Central memory CD8-positive, alpha-beta T cell (primary cell): ENCODE measurements at regions not wholly inside any gene's neighbourhood (a gene's known extent, or its start where the extent isn't known, plus 50 kb on each side); places are given as distances from the start of the nearest gene placed in this dataset.
"Not testable (repeated sequence)": the region's sequence is repeated elsewhere in the genome, so short reads cannot be mapped to it uniquely, and the experiment has no call there.

Experiments
- ATAC-seq: fragments of 150-1000 bp; cut with Tn5 transposase; replicated peaks from 2 replicates; pipeline ENCODE4 v1.10.0; 2022; ENCODE audit warnings: mild to moderate bottlenecking, moderate FRiP score, moderate number of reproducible peaks; ENCODE audit not compliant: poor library complexity, severe bottlenecking; ENCODE audit errors: extremely low read depth
- DNase-seq, 2 donors: peaks; one replicate each; pipeline ENCODE4 v3.0.0; 2021; ENCODE audit warnings: low spot score in 2 of 2
- H3K27ac Mint-ChIP-seq: one replicate; pipeline ENCODE4 v1.8.0; 2022; ENCODE audit warnings: low read depth, mild to moderate bottlenecking, moderate library complexity, mixed read lengths
- H3K27me3 Mint-ChIP-seq: one replicate; pipeline ENCODE4 v1.8.0; 2022; ENCODE audit warnings: mixed read lengths
- H3K36me3 Mint-ChIP-seq: one replicate; pipeline ENCODE4 v1.8.0; 2022; ENCODE audit warnings: mild to moderate bottlenecking, moderate library complexity, mixed read lengths; ENCODE audit not compliant: insufficient read depth
- H3K4me1 Mint-ChIP-seq: one replicate; pipeline ENCODE4 v1.8.0; 2022; ENCODE audit warnings: mixed read lengths
- H3K4me3 Mint-ChIP-seq: one replicate; pipeline ENCODE4 v1.8.0; 2022; ENCODE audit warnings: mild to moderate bottlenecking, moderate library complexity, mixed read lengths
- H3K9me3 Mint-ChIP-seq: one replicate; pipeline ENCODE4 v1.8.0; 2022; ENCODE audit warnings: mixed read lengths

DNA sequence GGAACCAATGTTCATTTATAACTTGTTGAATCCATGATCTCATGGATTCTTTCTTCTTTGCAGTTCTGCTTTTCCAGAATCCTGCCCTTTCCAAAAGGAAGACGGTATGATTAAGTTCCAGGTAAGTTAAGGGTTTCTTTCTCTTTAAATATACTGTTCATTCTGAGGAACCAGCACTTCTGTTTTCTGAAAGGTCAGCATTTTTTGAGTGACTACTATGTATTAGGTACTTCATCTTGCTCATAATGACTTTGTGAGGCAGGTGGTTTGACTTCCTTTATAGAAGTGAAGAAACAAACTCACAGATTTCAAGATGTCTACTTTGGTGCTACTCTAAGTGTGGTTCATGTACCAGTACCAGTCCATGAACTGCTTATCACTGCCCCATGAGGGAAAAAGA, 107.4 kb upstream of the GPR39 start:
- not testable (repeated sequence) for H3K36me3 Mint-ChIP-seq, H3K4me1 Mint-ChIP-seq, DNase-seq, H3K27ac Mint-ChIP-seq, ATAC-seq, H3K27me3 Mint-ChIP-seq, H3K9me3 Mint-ChIP-seq, H3K4me3 Mint-ChIP-seq

DNA sequence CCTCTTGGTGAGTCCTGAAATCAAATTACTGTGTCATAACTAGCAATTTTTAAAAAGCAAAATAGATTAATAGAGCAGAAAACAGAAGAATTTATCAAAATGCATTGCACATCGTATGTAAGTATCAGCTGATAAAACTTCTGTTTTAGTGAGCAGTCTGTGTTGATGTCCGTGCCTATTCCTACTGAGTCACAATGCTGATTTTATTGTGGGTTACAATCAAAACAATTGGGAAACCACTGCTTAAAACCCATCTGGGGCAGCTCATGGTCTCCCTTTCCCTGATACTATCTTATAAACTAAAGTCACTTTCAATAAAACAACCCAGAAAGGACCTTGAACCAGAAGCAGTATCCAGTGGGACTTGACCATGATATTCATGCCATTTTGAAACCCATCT, 101.1 kb upstream of the GPR39 start:
- not testable (repeated sequence) for H3K27ac Mint-ChIP-seq, ATAC-seq, H3K27me3 Mint-ChIP-seq, H3K9me3 Mint-ChIP-seq, DNase-seq, H3K4me3 Mint-ChIP-seq, H3K4me1 Mint-ChIP-seq, H3K36me3 Mint-ChIP-seq

DNA sequence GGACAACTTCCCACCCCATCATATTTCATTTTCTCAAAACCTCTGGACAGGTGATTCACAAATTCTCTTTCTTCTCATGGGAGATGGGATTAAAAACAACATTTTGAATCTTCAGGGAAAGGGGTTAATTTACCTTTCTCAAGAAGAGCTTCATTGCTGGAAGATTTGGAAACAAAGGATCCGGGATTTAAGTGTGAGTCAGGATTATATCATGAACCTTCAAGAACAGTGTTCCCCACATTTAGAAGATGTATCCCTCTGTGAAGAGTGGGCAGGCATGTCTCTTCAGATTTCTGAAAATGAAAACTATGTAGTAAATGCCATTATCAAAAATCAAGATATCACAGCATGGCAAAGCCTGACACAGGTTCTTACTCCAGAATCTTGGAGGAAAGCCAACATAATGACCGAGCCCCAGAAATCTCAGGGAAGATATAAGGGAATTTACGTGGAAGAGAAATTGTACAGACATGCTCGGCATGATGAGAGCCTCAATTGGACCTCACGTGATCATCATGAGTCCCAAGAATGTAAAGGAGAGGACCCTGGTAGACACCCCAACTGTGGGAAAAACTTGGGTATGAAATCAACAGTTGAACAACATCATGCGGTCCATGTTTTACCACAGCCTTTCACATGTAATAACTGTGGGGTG, 99.5 kb upstream of the GPR39 start:
- H3K27ac Mint-ChIP-seq, H3K27me3 Mint-ChIP-seq, H3K4me1 Mint-ChIP-seq, H3K4me3 Mint-ChIP-seq, H3K36me3 Mint-ChIP-seq, H3K9me3 Mint-ChIP-seq, DNase-seq, ATAC-seq: not testable (repeated sequence)

DNA sequence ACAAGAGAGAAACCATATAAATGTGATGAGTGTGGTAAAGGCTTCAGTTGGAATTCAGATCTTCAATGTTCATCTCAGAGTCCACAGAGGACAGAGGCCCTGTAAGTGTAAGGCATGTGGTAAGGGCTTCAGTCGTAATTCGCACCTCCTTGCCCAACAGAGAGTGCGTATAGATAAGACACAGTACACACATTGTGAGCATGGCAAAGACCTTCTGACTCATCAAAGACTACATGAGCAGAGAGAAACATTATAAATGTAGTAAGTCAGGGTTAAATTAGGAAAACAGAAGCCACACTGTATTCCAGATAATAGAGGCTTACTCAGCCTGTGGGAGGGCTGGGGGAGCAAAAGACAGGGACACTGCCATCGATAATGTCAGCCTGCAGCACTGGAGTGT, 98.1 kb upstream of the GPR39 start:
- not testable (repeated sequence) for H3K4me1 Mint-ChIP-seq, H3K27me3 Mint-ChIP-seq, ATAC-seq, DNase-seq, H3K27ac Mint-ChIP-seq, H3K4me3 Mint-ChIP-seq, H3K9me3 Mint-ChIP-seq, H3K36me3 Mint-ChIP-seq

DNA sequence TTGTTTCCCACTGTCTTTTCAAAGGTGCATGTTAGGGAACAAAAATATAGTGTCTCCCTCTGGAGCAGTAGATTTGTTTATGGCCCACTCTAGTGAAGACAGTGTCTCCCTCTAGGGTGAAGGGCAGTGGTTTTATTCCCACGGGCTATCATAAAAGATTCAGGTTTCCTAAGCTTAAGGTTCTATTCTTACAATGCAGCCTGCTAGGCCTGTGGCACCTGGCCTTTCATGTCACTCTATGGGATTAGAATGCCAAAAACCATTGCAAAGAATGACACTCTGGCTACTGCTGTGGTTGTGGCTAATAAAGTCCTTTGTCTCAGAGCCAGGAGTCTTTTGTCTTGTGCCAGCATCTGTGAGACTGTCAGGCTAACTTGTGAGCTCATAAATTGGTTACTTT, 92.6 kb upstream of the GPR39 start:
- not testable (repeated sequence) for DNase-seq, H3K4me3 Mint-ChIP-seq, H3K9me3 Mint-ChIP-seq, H3K4me1 Mint-ChIP-seq, H3K36me3 Mint-ChIP-seq, H3K27ac Mint-ChIP-seq, ATAC-seq, H3K27me3 Mint-ChIP-seq

DNA sequence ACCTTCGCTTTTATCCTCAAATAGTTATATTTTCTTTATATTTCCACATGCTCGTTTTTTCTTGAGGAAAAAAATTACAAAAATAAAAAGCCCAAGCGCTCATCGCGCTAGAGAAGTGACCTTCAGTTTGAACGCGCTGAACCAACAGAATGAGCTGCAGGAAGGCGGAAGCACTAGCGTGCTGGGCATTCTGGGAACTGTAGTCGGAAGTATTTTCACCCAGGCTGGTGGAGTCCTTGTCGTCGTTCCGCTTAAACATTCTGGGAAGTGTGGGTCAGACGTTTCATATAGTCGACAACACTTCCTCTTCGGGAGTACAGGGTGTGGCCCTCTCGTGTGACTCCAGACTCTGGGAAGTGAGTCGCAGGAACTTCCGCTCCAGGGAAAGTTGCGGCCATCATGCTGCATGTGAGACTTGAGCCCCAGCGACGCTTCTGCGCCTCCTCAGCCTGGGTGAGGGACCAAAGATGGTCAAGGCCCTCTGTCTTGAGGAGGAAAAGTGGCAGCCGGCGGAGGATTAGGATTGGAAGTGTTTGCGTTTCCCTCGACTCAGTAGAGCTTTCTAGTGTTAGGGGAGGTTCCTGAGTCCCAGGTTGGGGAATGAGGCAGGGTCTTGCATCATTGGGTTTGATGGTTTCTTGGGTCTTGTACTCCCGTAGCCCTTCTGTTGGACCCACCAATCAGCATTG, 84.1 kb upstream of the GPR39 start:
- not testable (repeated sequence) for ATAC-seq, H3K27ac Mint-ChIP-seq, H3K9me3 Mint-ChIP-seq, H3K27me3 Mint-ChIP-seq, H3K4me3 Mint-ChIP-seq, DNase-seq, H3K36me3 Mint-ChIP-seq, H3K4me1 Mint-ChIP-seq

DNA sequence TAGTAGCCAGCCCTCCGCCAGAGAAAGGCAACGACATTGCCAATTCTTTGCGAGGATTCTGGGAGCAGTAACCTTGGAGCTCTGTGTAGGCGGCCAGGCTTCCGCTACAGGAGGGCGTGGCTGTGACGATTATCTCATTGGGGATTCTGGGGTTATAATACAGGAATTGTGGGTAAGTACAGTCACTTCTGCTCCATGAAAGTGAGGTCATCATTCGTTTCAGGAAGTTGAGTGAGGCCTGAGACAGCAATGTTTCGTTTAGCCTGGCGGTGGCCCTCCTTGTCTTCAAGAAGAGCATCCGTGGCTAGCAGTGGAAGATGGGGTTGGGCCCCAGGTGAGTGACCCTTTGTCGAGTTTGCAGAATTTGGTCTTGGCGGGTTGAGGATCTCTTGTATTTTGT, 79.5 kb upstream of the GPR39 start:
- H3K36me3 Mint-ChIP-seq, DNase-seq, H3K4me1 Mint-ChIP-seq: not testable (repeated sequence)

DNA sequence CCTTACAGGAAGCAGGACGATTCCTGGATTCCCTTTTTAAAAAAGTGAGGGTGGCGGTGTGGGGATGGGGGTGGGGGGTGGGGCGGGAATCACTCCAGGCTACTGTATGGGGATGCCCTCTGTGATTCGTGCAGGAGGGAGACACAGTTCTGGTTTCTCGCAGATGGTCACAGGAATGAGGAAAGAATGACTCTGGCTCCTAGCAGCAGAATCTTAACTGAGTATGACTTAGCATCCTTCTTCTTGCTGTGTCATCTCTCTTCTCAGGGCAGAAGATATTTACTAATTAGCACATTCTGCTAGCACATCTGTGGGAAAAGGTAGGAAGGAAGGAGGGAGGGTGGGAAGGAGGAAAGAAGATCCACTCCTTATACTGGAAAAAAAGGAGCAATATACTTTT, 78.8 kb upstream of the GPR39 start:
- not testable (repeated sequence) for H3K27me3 Mint-ChIP-seq, ATAC-seq, H3K4me3 Mint-ChIP-seq, H3K27ac Mint-ChIP-seq, H3K9me3 Mint-ChIP-seq, H3K4me1 Mint-ChIP-seq, H3K36me3 Mint-ChIP-seq, DNase-seq

More for the DNA sequence above, 79.5 kb upstream of the GPR39 start:
- H3K27me3 Mint-ChIP-seq, H3K9me3 Mint-ChIP-seq, ATAC-seq, H3K27ac Mint-ChIP-seq, H3K4me3 Mint-ChIP-seq: not testable (repeated sequence)

DNA sequence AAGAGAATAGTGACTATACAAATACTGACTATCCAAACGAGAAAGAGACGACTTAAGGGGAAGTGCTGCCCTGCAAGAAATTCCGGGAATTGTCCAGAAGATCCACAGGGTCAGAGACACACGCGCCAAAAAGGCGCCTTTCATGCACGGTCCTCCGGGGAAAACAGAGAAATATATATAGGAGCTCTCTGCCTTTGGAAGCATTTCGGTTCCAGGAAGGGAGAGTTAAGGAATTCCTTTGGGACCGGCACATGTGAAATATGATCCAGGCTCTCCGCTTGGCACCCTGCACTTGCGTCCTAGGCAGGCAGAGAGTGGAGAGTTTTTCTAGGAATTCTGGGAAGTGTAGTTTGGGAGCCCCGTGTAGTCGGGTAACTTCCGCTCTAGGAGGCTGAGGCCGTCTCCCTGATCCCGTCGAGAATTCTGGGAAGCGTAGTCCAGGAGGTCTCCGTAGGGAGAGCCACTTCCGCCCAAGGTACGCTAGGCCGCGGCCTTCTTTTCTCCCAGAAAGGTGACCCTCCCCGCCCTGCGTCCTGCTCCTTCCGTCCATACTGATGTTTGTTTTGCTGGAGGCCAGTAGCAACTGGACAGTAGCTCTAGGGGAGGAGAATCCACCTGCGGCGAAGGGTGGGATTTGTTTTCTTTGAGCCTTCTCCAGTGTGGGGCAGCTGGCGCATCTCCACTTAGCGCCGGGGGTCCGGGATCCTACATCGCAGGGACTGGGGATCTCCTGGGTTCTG, 69.4 kb upstream of the GPR39 start:
- H3K9me3 Mint-ChIP-seq, DNase-seq, H3K27me3 Mint-ChIP-seq, ATAC-seq, H3K27ac Mint-ChIP-seq, H3K4me1 Mint-ChIP-seq, H3K36me3 Mint-ChIP-seq, H3K4me3 Mint-ChIP-seq: not testable (repeated sequence)

DNA sequence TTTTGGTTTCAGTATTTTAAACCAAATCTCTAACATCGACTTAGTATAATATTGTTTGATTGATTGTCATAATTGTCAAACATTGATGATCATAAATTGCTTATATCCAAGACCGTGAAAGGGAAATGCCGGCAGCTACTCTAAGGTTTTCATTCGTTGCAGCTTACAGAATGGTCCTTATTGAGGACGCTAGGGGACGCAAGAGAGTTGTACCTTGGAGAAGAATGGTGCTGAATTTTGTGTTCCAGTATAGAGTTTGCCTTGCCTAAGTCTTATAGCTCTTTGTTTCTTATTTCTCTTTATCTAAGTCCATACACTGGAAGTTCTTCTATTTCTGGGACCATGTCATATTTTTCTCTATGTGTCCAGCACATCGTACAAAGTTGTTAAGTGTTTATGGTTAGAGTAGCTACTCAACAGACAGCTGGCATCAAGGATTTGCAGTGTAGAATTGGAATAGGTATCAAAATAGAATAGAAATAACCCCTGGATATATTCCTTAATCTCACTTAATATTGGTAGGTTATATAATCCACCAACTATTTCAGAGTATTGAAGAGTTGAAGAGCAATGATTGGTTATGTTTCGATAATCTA, 67.4 kb upstream of the GPR39 start:
- not testable (repeated sequence) for DNase-seq, H3K4me1 Mint-ChIP-seq, H3K4me3 Mint-ChIP-seq, H3K27me3 Mint-ChIP-seq, ATAC-seq, H3K9me3 Mint-ChIP-seq, H3K36me3 Mint-ChIP-seq, H3K27ac Mint-ChIP-seq

DNA sequence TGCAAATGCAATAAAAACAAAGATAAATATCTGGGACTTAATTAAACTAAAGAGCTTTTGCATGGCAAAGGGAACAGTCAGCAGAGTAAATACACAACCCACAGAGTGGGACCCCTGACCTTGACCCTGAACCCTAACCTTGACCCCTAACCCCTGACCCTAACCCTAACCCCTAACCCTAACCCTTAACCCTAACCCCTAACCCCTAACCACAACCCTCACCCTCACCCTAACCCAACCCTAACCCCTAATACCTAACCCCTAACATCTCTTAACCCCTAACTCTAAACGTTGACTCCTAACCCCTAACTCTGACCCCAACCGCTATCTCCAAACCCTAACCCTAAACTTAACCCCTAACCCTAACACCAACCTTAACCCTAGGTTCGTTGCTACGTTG, 64.9 kb upstream of the GPR39 start:
- DNase-seq, H3K9me3 Mint-ChIP-seq, H3K4me3 Mint-ChIP-seq, H3K27ac Mint-ChIP-seq, H3K36me3 Mint-ChIP-seq, H3K4me1 Mint-ChIP-seq, ATAC-seq, H3K27me3 Mint-ChIP-seq: not testable (repeated sequence)

DNA sequence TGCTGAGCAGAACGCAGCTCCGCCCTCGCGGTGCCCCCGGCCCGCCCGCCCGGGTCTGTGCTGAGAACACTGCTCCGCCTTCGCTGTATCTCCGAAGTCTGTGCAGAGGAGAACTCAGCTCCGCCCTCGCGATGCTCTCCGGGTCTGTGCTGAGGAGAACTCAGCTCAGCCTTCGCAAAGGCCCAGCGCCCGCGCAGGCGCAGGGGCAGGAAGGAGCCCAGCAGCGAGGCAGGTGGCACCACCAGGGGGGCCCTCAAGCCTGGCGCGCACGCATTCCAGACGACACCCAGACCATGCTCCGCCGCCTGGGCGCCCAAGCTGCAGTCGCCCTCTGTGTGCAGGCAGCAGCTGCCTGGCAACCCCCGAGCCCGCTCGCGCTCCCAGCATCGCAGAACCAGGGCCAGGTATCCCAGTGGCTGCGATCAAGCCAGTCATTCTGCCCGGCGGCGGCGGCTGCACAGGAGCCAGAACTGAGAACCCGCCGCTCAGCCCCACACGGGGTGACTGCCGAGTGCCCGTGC, 64.1 kb upstream of the GPR39 start:
- H3K27me3 Mint-ChIP-seq, DNase-seq, H3K27ac Mint-ChIP-seq, H3K9me3 Mint-ChIP-seq, H3K36me3 Mint-ChIP-seq, H3K4me3 Mint-ChIP-seq, H3K4me1 Mint-ChIP-seq, ATAC-seq: not testable (repeated sequence)
